GM12878 (cell line): ENCODE measurements at regions not wholly inside any gene's neighbourhood (a gene's known extent, or its start where the extent isn't known, plus 50 kb on each side); places are given as distances from the start of the nearest gene placed in this dataset.

Source experiments
- ATAC-seq: fragments of 200-7000 bp; cut with Tn5 transposase; 3 replicates; pipeline ENCODE4 v1.9.1; 2020; ENCODE audit warnings: mild to moderate bottlenecking, moderate library complexity
- BruUV-seq: library from RNA; stranded (reverse); fragments of 400-500 nt; replicated peaks from 2 replicates; lab custom pipeline; 2021; lab: Mats Ljungman, UMichigan
- CTCF ChIA-PET: fragments of 300-600 bp; sonication (Branson Sonifier 250); formaldehyde crosslinking; extraction: SDS; loops from one replicate; lab custom pipeline; 2021; ENCODE audit warnings: inconsistent platforms; lab: Yijun Ruan, JAX
- POLR2A ChIA-PET: fragments of 350-600 bp; formaldehyde crosslinking; extraction: SDS; loops from one replicate; lab custom pipeline; 2021; ENCODE audit warnings: inconsistent platforms; lab: Charles Lee
- RAD21 ChIA-PET: fragments of 300-600 bp; sonication (Branson Sonifier 250); formaldehyde crosslinking; loops from one replicate; lab custom pipeline; 2023; ENCODE audit warnings: antibody characterized with exemption; ENCODE audit not compliant: unreplicated experiment; lab: Charles Lee
- SMC1A ChIA-PET: fragments of 300-600 bp; sonication (Branson Sonifier 250); formaldehyde crosslinking; loops from one replicate; lab custom pipeline; 2023; ENCODE audit not compliant: unreplicated experiment, uncharacterized antibody; lab: Charles Lee
- DNase-seq: peaks from one replicate; pipeline ENCODE4 v3.0.0-alpha.2; 2011; ENCODE audit warnings: low read depth, low spot score
- FAIRE-seq: peaks from 3 replicates; lab custom pipeline; 2011; peaks lifted over from hg19 to GRCh38; lab: Jason Lieb, UNC
- H2AFZ ChIP-seq: 2 replicates; pipeline ENCODE4 v1.6.0; 2011; ENCODE audit warnings: low read depth, low read length, control low read depth; ENCODE audit not compliant: control insufficient read depth
- H3K27ac ChIP-seq: 2 replicates; pipeline ENCODE4 v1.5.1; 2011; ENCODE audit warnings: control low read depth; ENCODE audit not compliant: control insufficient read depth, insufficient read depth
- H3K27me3 ChIP-seq, 2 experiments: replicated peaks in 1 of 2; 2 replicates each; pipeline versions ENCODE4 v1.6.0 to v1.6.1; 2011; ENCODE audit warnings: low read length in 1 of 2; ENCODE audit not compliant: control insufficient read depth in 2 of 2, insufficient read depth in 2 of 2
- H3K36me3 ChIP-seq, 2 experiments: 2 replicates each; pipeline ENCODE4 v1.5.1; 2011; ENCODE audit warnings: low read length in 1 of 2; ENCODE audit not compliant: control insufficient read depth in 2 of 2, insufficient read depth in 2 of 2
- H3K4me1 ChIP-seq: 2 replicates; pipeline ENCODE4 v1.6.1; 2011; ENCODE audit warnings: mild to moderate bottlenecking, low read length, moderate library complexity, mixed read lengths; ENCODE audit not compliant: control insufficient read depth, insufficient read depth
- H3K4me2 ChIP-seq: 2 replicates; pipeline ENCODE4 v1.6.0; 2011; ENCODE audit warnings: control low read depth; ENCODE audit not compliant: control insufficient read depth, insufficient read depth
- H3K4me3 ChIP-seq: fragments of 200-600 bp; sonication (generic); 2 replicates; pipeline ENCODE4 v1.5.1; 2016
- H3K79me2 ChIP-seq: 2 replicates; pipeline ENCODE4 v1.6.0; 2011; ENCODE audit warnings: low read length; ENCODE audit not compliant: control insufficient read depth, insufficient read depth
- H3K9ac ChIP-seq: 2 replicates; pipeline ENCODE4 v1.8.0; 2011; ENCODE audit warnings: low read length, control low read depth, mixed read lengths; ENCODE audit not compliant: control insufficient read depth, insufficient read depth
- H3K9me3 ChIP-seq: replicated peaks from 3 replicates; pipeline ENCODE4 v1.5.1; 2011; ENCODE audit warnings: mild to moderate bottlenecking, low read length; ENCODE audit not compliant: control insufficient read depth, insufficient read depth
- H4K20me1 ChIP-seq: 2 replicates; pipeline ENCODE4 v1.6.0; 2011; ENCODE audit not compliant: control insufficient read depth, insufficient read depth
- DPF2 ChIP-seq: fragments of 450-650 bp; IDR thresholded peaks from 2 replicates; pipeline ENCODE4 v1.6.1; 2017; ENCODE audit warnings: mild to moderate bottlenecking
- EGR1 ChIP-seq, 2 experiments: IDR thresholded peaks; 1 replicate in 1 of 2; 2 replicates in 1 of 2; pipeline ENCODE4 v1.6.1; 2011 to 2012; ENCODE audit warnings: low read depth in 2 of 2, low read length in 2 of 2, borderline replicate concordance in 1 of 2, mild to moderate bottlenecking in 1 of 2, moderate library complexity in 1 of 2
- IRF3 ChIP-seq: fragments of 450-650 bp; IDR thresholded peaks from 2 replicates; pipeline ENCODE4 v1.6.1; 2014; ENCODE audit warnings: mild to moderate bottlenecking
- KAT2A ChIP-seq: conservative IDR thresholded peaks from 2 replicates; pipeline ENCODE4 v1.6.1; 2011; ENCODE audit warnings: low read depth, low read length; ENCODE audit not compliant: control insufficient read depth
- MYC ChIP-seq: IDR thresholded peaks from 2 replicates; pipeline ENCODE4 v1.6.1; 2011; ENCODE audit warnings: mild to moderate bottlenecking, low read length, moderate library complexity, inconsistent platforms; ENCODE audit not compliant: insufficient read depth, insufficient replicate concordance, insufficient read length, severe bottlenecking
- SMARCA5 ChIP-seq: fragments of 450-650 bp; IDR thresholded peaks from 2 replicates; pipeline ENCODE4 v1.6.1; 2017; ENCODE audit warnings: mild to moderate bottlenecking
- ZBED1 ChIP-seq: IDR thresholded peaks from 2 replicates; pipeline ENCODE4 v1.6.1; 2016; ENCODE audit warnings: borderline replicate concordance
- ZNF217 ChIP-seq: fragments of 450-650 bp; IDR thresholded peaks from 2 replicates; pipeline ENCODE4 v1.6.1; 2017; ENCODE audit warnings: antibody characterized with exemption, mild to moderate bottlenecking
- WGBS: methylation state at CpG from one replicate; pipeline ENCODE4 v1.1.6; 2016; ENCODE audit warnings: low lambda C conversion rate; ENCODE audit not compliant: insufficient replicate concordance, insufficient coverage; ENCODE audit errors: missing lambda C conversion rate; 5-methylcytosine and 5-hydroxymethylcytosine counted together
- in situ Hi-C: fragments of 300-500 bp; cut with MboI; formaldehyde crosslinking; loops from 9 replicates; pipeline ENCODE4 v1.14.3; 2018; ENCODE audit warnings: mixed read lengths
- intact Hi-C: fragments of 100-400 bp; cut with micrococcal nuclease; formaldehyde crosslinking; loops from one replicate; pipeline ENCODE4 v1.14.2; 2022; ENCODE audit not compliant: unreplicated experiment

- ChIA-PET CTCF (no interaction called here), SMC1A (no interaction called here), RAD21 (no interaction called here), POLR2A (no interaction called here)
- intact Hi-C loops, result no loop called here
- in situ Hi-C loops, result no loop called here
- Histone ChIP-seq H3K9ac (no peak overlapping the region), H3K4me1 (no peaks in the 10 kb centered on the region), H3K9me3 (no peaks in the 10 kb centered on the region; the same call in 2 of the 3 replicates), H3K4me3 (no peak overlapping the region), H3K27ac (no peak overlapping the region), H2AFZ (no peak overlapping the region), H3K4me2 (no peak overlapping the region), H4K20me1 (no peaks in the 10 kb centered on the region), H3K79me2 (no peaks in the 10 kb centered on the region), H3K36me3 (no peaks in the 10 kb centered on the region), H3K27me3 (no peaks in the 10 kb centered on the region)
- DNase-seq, result no peak
- FAIRE-seq, result no peak
- no peak for ATAC-seq
- TF ChIP-seq KAT2A (no peak), ZNF217 (no peak), ZBED1 (no peak), IRF3 (no peak)
- WGBS, result 41% methylated on average over 22 of the region's 22 CpGs
- no TSS peak for BruUV-seq
These were observed 84.4 kb upstream of the ACTRT2 start for GRCh38 chr1:2936559-2937515.

- no peak overlapping the region for H3K4me2 ChIP-seq
- POLR2A ChIA-PET, result no interaction called here
- FAIRE-seq (no peak), ATAC-seq (no peak), DNase-seq (no peak)
- H3K9me3 ChIP-seq, result no peaks in the 10 kb centered on the region; the same call in 2 of the 3 replicates
- WGBS, result 0% methylated on average over 1 of the region's 1 CpG
- H3K27ac ChIP-seq, result no peak overlapping the region
- H3K4me3 ChIP-seq, result no peak overlapping the region
- RAD21 ChIA-PET, result no interaction called here
- BruUV-seq, result no TSS peak
- no peak overlapping the region for H2AFZ ChIP-seq
- in situ Hi-C loops (no loop called here), intact Hi-C loops (no loop called here)
- no peak overlapping the region for H3K9ac ChIP-seq
- no peaks in the 10 kb centered on the region for H3K27me3 ChIP-seq
- no peak for TF ChIP-seq SMARCA5
- TF ChIP-seq MYC, result no peak
- TF ChIP-seq EGR1 (IDR thresholded peaks at IDR 0.05; ENCODE audit: borderline replicate concordance in 1 of 2, low read depth in 2 of 2, low read length in 2 of 2), result no peak
- TF ChIP-seq DPF2, result no peak
- no peaks in the 10 kb centered on the region for H3K4me1 ChIP-seq
- no peaks in the 10 kb centered on the region for H3K36me3 ChIP-seq
- H4K20me1 ChIP-seq, result no peaks in the 10 kb centered on the region
- CTCF ChIA-PET, result no interaction called here
- SMC1A ChIA-PET, result no interaction called here
- H3K79me2 ChIP-seq, result no peaks in the 10 kb centered on the region
These were observed 83.5 kb upstream of the ACTRT2 start for GRCh38 chr1:2937805-2938204.
